H1 (cell line): ENCODE measurements at regions not wholly inside any gene's neighbourhood (a gene's known extent, or its start where the extent isn't known, plus 50 kb on each side); places are given as distances from the start of the nearest gene placed in this dataset.

ENCODE experiments used
- CBX5 ChIP-seq: fragments of 300-800, 300-1000 bp; sonication (generic); IDR thresholded peaks from 2 replicates; pipeline ENCODE4 v1.7.1; 2016; ENCODE audit warnings: antibody characterized with exemption, low read length, low read depth
- CHD7 ChIP-seq: fragments of 300-600 bp; sonication (generic); IDR thresholded peaks from 2 replicates; pipeline ENCODE4 v1.7.1; 2012; ENCODE audit warnings: low read length, moderate library complexity, mild to moderate bottlenecking, inconsistent platforms; ENCODE audit not compliant: insufficient replicate concordance
- CTCF ChIP-seq, 3 experiments: IDR thresholded peaks; 1 replicate in 2 of 3; 2 replicates in 1 of 3; pipeline versions ENCODE4 v1.5.1 to v1.6.1; 2011; ENCODE audit warnings: low read length in 3 of 3, mild to moderate bottlenecking in 3 of 3, inconsistent platforms in 2 of 3, low read depth in 1 of 3, moderate library complexity in 1 of 3; ENCODE audit not compliant: insufficient read depth in 1 of 3; ENCODE audit errors: control extremely low read depth in 1 of 3
- E2F6 ChIP-seq: IDR thresholded peaks from 2 replicates; pipeline ENCODE4 v1.6.1; 2012; ENCODE audit warnings: inconsistent platforms
- EZH2 ChIP-seq: fragments of 200-600 bp; sonication (generic); IDR thresholded peaks from 2 replicates; pipeline ENCODE4 v1.7.1; 2012; ENCODE audit warnings: low read depth, mild to moderate bottlenecking, moderate library complexity, low read length, inconsistent platforms; ENCODE audit not compliant: severe bottlenecking
- GTF2F1 ChIP-seq: IDR thresholded peaks from 2 replicates; pipeline ENCODE4 v1.6.1; 2012; ENCODE audit warnings: low read depth, low read length, improper control_type of control experiment, borderline replicate concordance
- KDM5A ChIP-seq: fragments of 200-600 bp; IDR thresholded peaks from 2 replicates; pipeline ENCODE4 v1.7.1; 2012; ENCODE audit warnings: mild to moderate bottlenecking, low read length, inconsistent platforms, mixed read lengths
- PHF8 ChIP-seq: fragments of 200-600 bp; sonication (generic); conservative IDR thresholded peaks from 2 replicates; pipeline ENCODE4 v1.7.1; 2012; ENCODE audit warnings: low read depth, mild to moderate bottlenecking, inconsistent platforms, low read length, moderate library complexity
- POLR2AphosphoS5 ChIP-seq: IDR thresholded peaks from 2 replicates; pipeline ENCODE4 v1.6.1; 2011; ENCODE audit warnings: low read depth, low read length
- SIN3A ChIP-seq, 2 experiments: IDR thresholded peaks in 1 of 2; conservative IDR thresholded peaks in 1 of 2; 2 replicates each; pipeline ENCODE4 v1.6.1; 2011 to 2012; ENCODE audit warnings: low read length in 2 of 2, improper control_type of control experiment in 1 of 2, low read depth in 1 of 2, mild to moderate bottlenecking in 1 of 2
- SP2 ChIP-seq: IDR thresholded peaks from 2 replicates; pipeline ENCODE4 v1.6.1; 2012; ENCODE audit warnings: mild to moderate bottlenecking, low read length, inconsistent platforms
- SUZ12 ChIP-seq: fragments of 200-600 bp; sonication (generic); IDR thresholded peaks from 2 replicates; pipeline ENCODE4 v1.6.1; 2012; ENCODE audit warnings: mild to moderate bottlenecking, inconsistent platforms, low read length, moderate library complexity, mixed read lengths
- USF2 ChIP-seq: IDR thresholded peaks from 2 replicates; pipeline ENCODE4 v1.6.1; 2011; ENCODE audit warnings: low read length, improper control_type of control experiment

GRCh38 chr13:107241381-107241780, 673.4 kb upstream of the ARGLU1 start:
- TF ChIP-seq POLR2AphosphoS5 (no peak), CTCF (IDR thresholded peaks at IDR 0.05; ENCODE audit: control extremely low read depth in 1 of 3, insufficient read depth in 1 of 3, low read depth in 1 of 3, low read length in 3 of 3) (no peak), SIN3A (conservative IDR thresholded peaks at IDR 0.05 in 1 of 2, IDR thresholded peaks at IDR 0.05 in 1 of 2; ENCODE audit: low read depth in 1 of 2, low read length in 2 of 2) (no peak), USF2 (no peak), EZH2 (no peak), KDM5A (no peak), CBX5 (no peak), PHF8 (no peak), GTF2F1 (no peak), SP2 (no peak), E2F6 (no peak), SUZ12 (no peak), CHD7 (no peak)
